GM12872 (cell line): ENCODE measurements at regions not wholly inside any gene's neighbourhood (a gene's known extent, or its start where the extent isn't known, plus 50 kb on each side); places are given as distances from the start of the nearest gene placed in this dataset.

Experiments
- TF ChIP-seq, protein P1 (sequence below): IDR thresholded peaks from 3 replicates; pipeline ENCODE4 v1.5.1; 2011; ENCODE audit warnings: low read depth, mild to moderate bottlenecking, low read length, moderate library complexity; ENCODE audit not compliant: insufficient read depth

DNA sequence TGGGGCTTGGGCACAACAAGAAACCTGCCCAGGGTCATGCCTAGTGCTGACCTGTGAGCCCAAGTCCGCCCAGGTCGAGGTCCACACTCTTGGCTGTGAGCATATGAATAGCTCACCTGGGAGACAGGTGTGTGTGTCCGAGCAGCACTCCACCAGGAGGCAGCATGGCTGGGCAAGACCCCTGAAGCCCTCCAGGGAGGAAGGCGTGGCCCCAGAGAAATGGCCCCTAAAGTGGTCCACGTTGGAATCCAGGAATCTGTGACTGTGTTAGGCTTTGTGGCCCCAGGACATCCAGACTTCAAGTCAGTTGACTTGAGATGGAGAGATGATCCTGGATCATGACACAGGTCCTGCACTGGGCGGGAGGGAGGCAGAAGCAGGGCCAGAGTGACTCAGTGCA, 138.8 kb downstream of the CPZ start:
- TF ChIP-seq, protein P1, sequence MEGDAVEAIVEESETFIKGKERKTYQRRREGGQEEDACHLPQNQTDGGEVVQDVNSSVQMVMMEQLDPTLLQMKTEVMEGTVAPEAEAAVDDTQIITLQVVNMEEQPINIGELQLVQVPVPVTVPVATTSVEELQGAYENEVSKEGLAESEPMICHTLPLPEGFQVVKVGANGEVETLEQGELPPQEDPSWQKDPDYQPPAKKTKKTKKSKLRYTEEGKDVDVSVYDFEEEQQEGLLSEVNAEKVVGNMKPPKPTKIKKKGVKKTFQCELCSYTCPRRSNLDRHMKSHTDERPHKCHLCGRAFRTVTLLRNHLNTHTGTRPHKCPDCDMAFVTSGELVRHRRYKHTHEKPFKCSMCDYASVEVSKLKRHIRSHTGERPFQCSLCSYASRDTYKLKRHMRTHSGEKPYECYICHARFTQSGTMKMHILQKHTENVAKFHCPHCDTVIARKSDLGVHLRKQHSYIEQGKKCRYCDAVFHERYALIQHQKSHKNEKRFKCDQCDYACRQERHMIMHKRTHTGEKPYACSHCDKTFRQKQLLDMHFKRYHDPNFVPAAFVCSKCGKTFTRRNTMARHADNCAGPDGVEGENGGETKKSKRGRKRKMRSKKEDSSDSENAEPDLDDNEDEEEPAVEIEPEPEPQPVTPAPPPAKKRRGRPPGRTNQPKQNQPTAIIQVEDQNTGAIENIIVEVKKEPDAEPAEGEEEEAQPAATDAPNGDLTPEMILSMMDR: no peak

DNA sequence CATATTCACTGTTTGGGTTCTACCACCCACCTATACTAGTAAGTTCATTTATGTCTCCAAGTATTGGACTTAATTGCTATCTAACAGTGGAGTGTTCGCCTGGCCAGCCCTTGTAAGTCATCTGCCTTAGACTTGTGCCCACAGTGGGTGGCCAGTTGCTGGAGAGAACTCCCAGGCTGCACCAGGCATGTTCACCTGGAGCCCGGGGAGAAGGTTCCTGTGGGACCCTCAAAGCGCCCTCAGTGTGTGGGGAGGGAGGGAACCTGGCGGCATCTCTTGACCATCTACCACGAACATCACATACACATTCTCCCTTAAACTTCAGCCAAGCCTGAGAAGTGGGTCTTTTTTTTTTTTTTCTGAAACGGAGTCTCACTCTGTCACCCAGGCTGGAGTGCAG, 138.1 kb downstream of the CPZ start:
- TF ChIP-seq, protein P1: no peak

DNA sequence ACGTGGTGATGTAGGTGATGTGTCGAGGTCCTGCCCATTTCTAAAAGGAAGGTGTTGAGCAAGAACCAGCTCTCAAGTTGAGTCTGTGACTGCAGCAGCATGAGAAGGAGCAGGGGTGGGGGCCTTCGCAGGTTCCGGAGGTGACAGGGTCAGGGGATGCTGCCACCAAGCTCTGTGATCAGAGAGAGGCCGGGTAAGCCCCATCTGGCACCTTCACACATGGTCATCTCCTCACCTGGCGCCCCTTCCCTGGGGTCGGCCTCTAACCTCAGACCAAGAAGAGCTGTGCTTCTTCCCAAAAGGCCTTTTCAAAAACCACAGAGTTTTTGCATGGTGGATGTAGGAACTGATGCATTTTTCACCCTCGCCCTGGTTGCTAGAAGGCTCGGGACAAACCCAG, 137.6 kb downstream of the CPZ start:
- TF ChIP-seq, protein P1: no peak

DNA sequence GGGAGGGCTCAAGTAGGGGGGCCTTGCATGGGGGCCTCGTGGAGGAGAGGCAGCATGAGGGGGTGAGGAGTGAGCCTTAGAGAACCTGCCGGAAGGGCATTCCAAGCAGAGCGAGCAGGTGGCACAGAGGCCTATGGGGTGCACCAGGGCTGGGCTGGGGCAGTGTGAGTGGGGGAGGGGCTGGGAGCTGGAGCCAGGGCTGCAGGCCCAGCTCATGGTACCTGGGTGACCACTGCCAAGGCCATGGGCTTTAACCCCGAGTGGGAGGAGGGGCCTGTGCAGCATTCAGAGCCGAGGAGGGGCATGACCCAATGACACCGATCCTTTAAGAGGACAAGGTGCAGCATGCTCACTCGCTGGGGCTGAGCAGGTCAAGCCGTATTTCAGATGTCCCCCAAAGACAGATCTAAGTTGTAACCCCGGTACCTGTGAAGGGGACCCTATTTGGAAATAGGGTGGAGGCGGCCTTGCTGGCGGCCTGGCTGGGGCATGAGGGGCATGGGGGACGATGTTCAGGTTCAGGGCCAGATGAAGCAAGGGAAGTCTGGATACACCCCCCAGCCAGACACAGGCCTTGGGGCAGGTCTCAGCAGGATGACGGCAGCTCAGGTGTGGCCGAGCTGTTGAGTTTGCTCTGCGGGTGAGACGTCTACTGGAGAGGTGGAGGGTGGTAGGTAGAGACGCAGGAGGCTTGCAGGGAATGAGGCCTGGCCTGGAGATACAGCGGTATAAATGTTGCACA, 137.0 kb downstream of the CPZ start:
- TF ChIP-seq, protein P1: no peak

DNA sequence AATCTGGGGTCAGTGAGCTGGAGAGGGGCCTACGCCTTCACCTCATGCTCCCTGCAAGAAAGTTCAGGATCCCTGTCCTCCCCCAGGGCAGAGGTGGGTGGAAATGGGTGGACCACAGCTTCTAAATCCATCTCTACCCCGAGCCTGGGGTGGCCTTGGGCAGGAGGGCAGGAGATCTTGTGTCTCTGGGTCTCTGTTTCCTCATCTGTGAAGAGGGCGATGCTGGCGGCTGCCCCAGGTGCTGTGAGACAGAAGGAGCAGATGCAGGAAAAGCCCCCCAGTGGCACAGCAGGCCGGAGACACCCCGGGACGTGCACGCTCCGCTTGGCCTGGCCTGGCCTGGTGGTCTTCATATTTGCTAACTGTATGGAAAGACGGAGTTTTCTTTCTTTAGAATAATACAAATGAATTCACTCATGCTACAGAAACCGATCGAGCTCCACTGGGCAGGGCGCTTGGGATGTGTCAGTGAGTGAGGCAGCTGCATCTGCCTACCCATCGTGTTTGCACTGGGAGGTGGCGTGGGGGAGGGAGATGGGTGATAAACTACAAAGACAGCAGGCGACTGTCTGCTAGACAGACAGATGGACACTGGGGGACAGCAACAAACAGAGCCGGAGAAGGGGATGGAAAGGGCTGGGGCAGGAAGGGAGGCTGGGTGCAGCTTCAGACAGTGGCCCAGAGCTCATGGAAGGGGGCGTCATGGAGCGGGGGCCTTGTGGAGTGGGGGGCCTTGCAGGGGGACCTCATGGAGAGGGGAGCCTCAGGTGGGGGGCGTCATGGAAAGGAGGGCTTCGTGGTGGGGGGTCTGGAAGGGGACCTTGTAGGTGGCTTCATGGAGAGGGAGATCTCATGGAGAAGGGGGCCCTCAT, 136.2 kb downstream of the CPZ start:
- TF ChIP-seq, protein P1: no peak

DNA sequence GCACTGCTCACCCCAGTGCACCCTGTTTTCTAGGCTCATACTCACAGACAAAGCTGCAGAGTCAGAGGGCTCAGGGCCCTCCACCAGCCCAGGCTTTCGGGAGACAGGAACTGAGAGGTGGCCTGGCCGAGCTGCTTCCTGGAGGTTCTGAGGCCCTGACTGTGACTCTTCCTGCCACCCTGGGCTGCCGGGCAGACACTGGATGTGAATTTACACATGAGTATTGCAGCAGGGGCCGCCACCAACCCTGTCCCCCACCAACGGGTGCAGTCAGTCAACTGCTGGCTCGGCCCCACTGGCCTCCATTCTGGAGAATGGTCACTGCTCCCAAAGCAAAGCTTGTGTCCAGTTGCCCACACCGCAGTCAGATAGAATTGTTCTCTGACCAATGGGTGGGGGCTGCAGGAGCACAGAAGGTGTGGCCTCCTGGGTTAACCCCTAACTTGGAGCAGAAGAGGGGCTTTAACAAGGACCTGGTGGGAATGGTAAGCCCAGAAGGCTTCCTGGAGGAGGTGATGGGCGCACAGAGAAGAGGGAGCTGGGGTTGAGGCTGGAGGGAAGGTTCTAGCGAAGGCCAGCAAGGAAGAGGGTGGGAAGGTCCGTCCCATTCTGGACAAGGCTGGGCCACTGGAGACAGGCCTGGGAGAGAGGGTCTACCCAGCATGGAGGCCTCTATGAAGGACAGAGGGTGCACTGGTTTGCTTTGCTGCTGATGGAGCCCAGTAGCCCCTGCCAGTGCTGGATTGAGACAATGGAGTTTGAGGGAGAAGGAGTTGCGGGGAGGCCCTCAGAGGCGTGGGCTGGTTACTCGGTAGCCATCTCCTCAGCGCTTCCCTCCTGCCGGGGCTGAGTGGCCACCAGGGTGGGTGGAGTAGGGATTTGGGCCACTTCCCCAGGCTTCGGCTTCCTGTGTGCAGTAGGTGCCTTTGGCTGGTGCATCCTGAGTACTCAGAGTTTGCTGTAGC, 135.3 kb downstream of the CPZ start:
- TF ChIP-seq, protein P1: no peak

DNA sequence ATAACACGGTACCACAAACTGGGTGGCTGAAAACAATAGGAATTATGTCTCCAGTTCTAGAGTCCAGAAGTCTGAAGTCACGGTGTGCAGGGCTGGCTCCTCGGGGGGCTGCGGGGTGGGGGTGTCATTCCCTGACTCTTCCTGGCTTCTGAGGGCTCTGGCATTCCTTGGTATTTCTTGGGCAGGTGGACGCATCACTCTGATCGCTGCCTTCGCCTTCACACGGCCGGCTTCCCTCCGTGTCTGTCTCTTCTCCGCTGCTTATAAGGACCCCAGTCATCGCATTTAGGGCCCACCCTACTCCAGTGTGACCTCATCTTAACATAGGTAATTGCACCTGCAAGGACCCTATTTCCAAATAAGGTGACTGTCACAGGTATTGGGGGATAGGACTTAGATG, 134.6 kb downstream of the CPZ start:
- TF ChIP-seq, protein P1: no peak
